Activated B cell treated with CpG ODN at 0.5 μM for 24 hours (primary cell): ENCODE measurements at regions not wholly inside any gene's neighbourhood (a gene's known extent, or its start where the extent isn't known, plus 50 kb on each side); places are given as distances from the start of the nearest gene placed in this dataset.

Experiments
- ATAC-seq: fragments of 200-7000 bp; cut with Tn5 transposase; one replicate; pipeline ENCODE4 v1.10.0; 2021; ENCODE audit warnings: low read depth, mild to moderate bottlenecking, moderate library complexity
- CTCF ChIA-PET: fragments of 350-600 bp; sonication (Branson Sonifier 250); formaldehyde crosslinking; loops from one replicate; lab custom pipeline; 2021; ENCODE audit warnings: antibody characterized with exemption; lab: Charles Lee
- POLR2A ChIA-PET: fragments of 350-600 bp; sonication (Branson Sonifier 250); formaldehyde crosslinking; loops from one replicate; lab custom pipeline; 2021; ENCODE audit warnings: antibody characterized with exemption; lab: Charles Lee
- DNase-seq: peaks from one replicate; pipeline ENCODE4 v3.0.0; 2022
- H3K27ac Mint-ChIP-seq: one replicate; pipeline ENCODE4 v1.8.0; 2020; ENCODE audit warnings: mixed read lengths
- H3K27me3 Mint-ChIP-seq: one replicate; pipeline ENCODE4 v1.8.0; 2021; ENCODE audit warnings: mixed read lengths
- H3K36me3 Mint-ChIP-seq: one replicate; pipeline ENCODE4 v1.8.0; 2021; ENCODE audit warnings: low read depth, mixed read lengths
- H3K4me1 Mint-ChIP-seq: one replicate; pipeline ENCODE4 v1.8.0; 2021; ENCODE audit warnings: mixed read lengths
- H3K4me3 Mint-ChIP-seq: one replicate; pipeline ENCODE4 v1.8.0; 2020; ENCODE audit warnings: mild to moderate bottlenecking, mixed read lengths
- H3K9me3 Mint-ChIP-seq: one replicate; pipeline ENCODE4 v1.8.0; 2020; ENCODE audit warnings: mixed read lengths
- CTCF ChIP-seq: fragments of 200-600 bp; IDR thresholded peaks from one replicate; pipeline ENCODE4 v1.8.0; 2022; ENCODE audit warnings: antibody characterized with exemption, mild to moderate bottlenecking
- intact Hi-C: fragments of 100-400 bp; cut with micrococcal nuclease; formaldehyde crosslinking; loops from one replicate; pipeline ENCODE4 v1.15.1; 2024

DNA sequence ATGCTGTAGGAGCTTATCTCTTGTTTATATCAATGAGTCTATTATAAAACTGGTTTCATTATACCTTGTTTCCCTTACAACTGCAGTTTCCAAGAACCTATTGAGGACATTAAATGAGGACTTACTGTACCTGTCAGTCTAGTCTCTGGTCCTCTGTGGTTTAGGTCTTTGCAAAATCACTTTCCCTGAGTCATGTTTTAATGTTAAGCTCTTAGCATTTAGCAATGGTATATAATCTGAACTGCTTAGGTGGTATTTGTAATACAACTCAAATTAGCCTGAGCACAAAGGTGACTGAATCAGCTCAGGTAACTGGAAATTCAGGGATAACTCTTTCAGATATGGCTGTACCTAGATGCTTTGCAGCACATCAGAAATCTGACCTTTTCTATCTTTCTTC, 418.3 kb upstream of the SPRED2 start:
- Mint-ChIP-seq H3K4me3 (no peak overlapping the region), H3K27me3 (peaks cover 2% of the 10 kb centered on the region), H3K4me1 (no peaks in the 10 kb centered on the region), H3K36me3 (no peaks in the 10 kb centered on the region), H3K9me3 (no peaks in the 10 kb centered on the region), H3K27ac (no peak overlapping the region)
- CTCF ChIA-PET = no interaction called here
- no peak for TF ChIP-seq CTCF
- ATAC-seq = no peak
- POLR2A ChIA-PET = no interaction called here
- DNase-seq = no peak
- intact Hi-C loops = no loop called here

GRCh38 chr2:65846989-65847678, 414.7 kb upstream of the SPRED2 start:
- H3K36me3 Mint-ChIP-seq = no peaks in the 10 kb centered on the region
- TF ChIP-seq CTCF = no peak
- no peaks in the 10 kb centered on the region for H3K4me1 Mint-ChIP-seq
- peaks cover 3% of the 10 kb centered on the region for H3K9me3 Mint-ChIP-seq
- ChIA-PET POLR2A (no interaction called here), CTCF (no interaction called here)
- intact Hi-C loops = no loop called here
- no peak overlapping the region for H3K4me3 Mint-ChIP-seq
- peaks cover 4% of the 10 kb centered on the region for H3K27me3 Mint-ChIP-seq
- no peak for DNase-seq
- no peak for ATAC-seq
- H3K27ac Mint-ChIP-seq = no peak overlapping the region

- H3K27ac Mint-ChIP-seq = no peak overlapping the region
- intact Hi-C loops = no loop called here
- H3K36me3 Mint-ChIP-seq = no peaks in the 10 kb centered on the region
- H3K4me3 Mint-ChIP-seq = no peak overlapping the region
- no peak for DNase-seq
- H3K9me3 Mint-ChIP-seq = peaks cover 6% of the 10 kb centered on the region
- H3K27me3 Mint-ChIP-seq = peaks cover 4% of the 10 kb centered on the region
- POLR2A ChIA-PET = interaction anchor here (0.6 kb wide), 1 partner anchor 1414 kb away, joined by 4 read pairs; no protein-coding TSS in a partner anchor
- H3K4me1 Mint-ChIP-seq = no peaks in the 10 kb centered on the region
- CTCF ChIA-PET = no interaction called here
- no peak for ATAC-seq
- TF ChIP-seq CTCF = no peak
Observed at GRCh38 chr2:65845442-65846182, 413.2 kb upstream of the SPRED2 start.

DNA sequence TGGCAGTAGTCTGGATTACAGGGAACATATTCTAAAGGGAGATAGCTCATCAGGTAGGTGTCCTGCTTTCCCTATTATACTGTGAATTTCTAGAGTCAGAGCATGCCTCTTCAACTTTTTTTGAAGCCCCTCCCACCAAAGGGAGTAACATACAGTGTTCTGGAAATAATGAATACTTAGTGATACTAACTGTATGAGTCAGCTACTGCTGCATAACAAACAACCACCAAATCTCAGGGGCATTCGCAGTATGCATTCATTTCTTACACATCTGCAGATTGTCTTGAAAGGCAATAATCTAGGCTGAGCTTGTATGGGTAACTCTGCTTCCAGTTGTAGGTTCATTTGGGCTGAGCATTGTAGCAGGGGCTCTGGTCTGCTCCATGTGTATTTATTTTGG, 409.7 kb upstream of the SPRED2 start:
- Mint-ChIP-seq H3K4me1 (no peaks in the 10 kb centered on the region), H3K36me3 (no peaks in the 10 kb centered on the region), H3K27ac (no peak overlapping the region), H3K9me3 (peaks cover 6% of the 10 kb centered on the region), H3K27me3 (peaks cover 4% of the 10 kb centered on the region), H3K4me3 (no peak overlapping the region)
- intact Hi-C loops = no loop called here
- TF ChIP-seq CTCF = no peak
- no peak for ATAC-seq
- DNase-seq = no peak
- ChIA-PET CTCF (no interaction called here), POLR2A (no interaction called here)

GRCh38 chr2:65835975-65836549, 403.7 kb upstream of the SPRED2 start:
- Mint-ChIP-seq H3K27ac (no peak overlapping the region), H3K27me3 (peaks cover 6% of the 10 kb centered on the region), H3K9me3 (peaks cover 3% of the 10 kb centered on the region), H3K4me3 (no peak overlapping the region), H3K4me1 (no peaks in the 10 kb centered on the region), H3K36me3 (no peaks in the 10 kb centered on the region)
- intact Hi-C loops = no loop called here
- POLR2A ChIA-PET = no interaction called here
- no peak for TF ChIP-seq CTCF
- DNase-seq = no peak
- ATAC-seq = no peak
- CTCF ChIA-PET = no interaction called here
